ENCODE measurements at regions not wholly inside any gene's neighbourhood (a gene's known extent, or its start where the extent isn't known, plus 50 kb on each side); places are given as distances from the start of the nearest gene placed in this dataset.
"Not testable (repeated sequence)": the region's sequence is repeated elsewhere in the genome, so short reads cannot be mapped to it uniquely, and the experiment has no call there.

GRCh38 chrX:44747969-44748368 is 95.9 kb upstream of the DUSP21 start:
- DNase-seq (ENCODE audit: low read depth), result no peak
- H3K4me3 ChIP-seq (ENCODE audit: low read depth, low read length), result no peak overlapping the region
- TF ChIP-seq CTCF (IDR thresholded peaks at IDR 0.05; ENCODE audit: low read depth, low read length, missing control alignments), result no peak

GRCh38 chrX:44747317-44747716 is 96.5 kb upstream of the DUSP21 start:
- DNase-seq (ENCODE audit: low read depth), result no peak

GRCh38 chrX:44744799-44745198 is 99.0 kb upstream of the DUSP21 start:
- no peak for DNase-seq (ENCODE audit: low read depth)
- TF ChIP-seq CTCF (IDR thresholded peaks at IDR 0.05; ENCODE audit: low read depth, low read length, missing control alignments), result no peak
- no peak overlapping the region for H3K4me3 ChIP-seq (ENCODE audit: low read depth, low read length)

More at GRCh38 chrX:44747317-44747716, 96.5 kb upstream of the DUSP21 start:
- no peak overlapping the region for H3K4me3 ChIP-seq (ENCODE audit: low read depth, low read length)
- TF ChIP-seq CTCF (IDR thresholded peaks at IDR 0.05; ENCODE audit: low read depth, low read length, missing control alignments), result no peak

GRCh38 chrX:44742480-44743155 is 101.2 kb upstream of the DUSP21 start:
- no peak overlapping the region for H3K4me3 ChIP-seq (ENCODE audit: low read depth, low read length)
- no peak for DNase-seq (ENCODE audit: low read depth)
- no peak for TF ChIP-seq CTCF (IDR thresholded peaks at IDR 0.05; ENCODE audit: low read depth, low read length, missing control alignments)

- H3K4me3 ChIP-seq (ENCODE audit: low read depth, low read length); DNase-seq (ENCODE audit: low read depth): not testable (repeated sequence)
These were observed 102.0 kb upstream of the DUSP21 start for GRCh38 chrX:44741859-44742258.

GRCh38 chrX:44741458-44741857 is 102.4 kb upstream of the DUSP21 start:
- not testable (repeated sequence) for DNase-seq (ENCODE audit: low read depth); H3K4me3 ChIP-seq (ENCODE audit: low read depth, low read length)

- no peak for DNase-seq (ENCODE audit: low read depth)
- H3K4me3 ChIP-seq (ENCODE audit: low read depth, low read length), result no peak overlapping the region
- TF ChIP-seq CTCF (IDR thresholded peaks at IDR 0.05; ENCODE audit: low read depth, low read length, missing control alignments), result no peak
These were observed 108.3 kb upstream of the DUSP21 start for GRCh38 chrX:44735498-44735897.

- no peak for TF ChIP-seq CTCF (IDR thresholded peaks at IDR 0.05; ENCODE audit: low read depth, low read length, missing control alignments)
- DNase-seq (ENCODE audit: low read depth), result no peak
- H3K4me3 ChIP-seq (ENCODE audit: low read depth, low read length), result no peak overlapping the region
These were observed 109.9 kb upstream of the DUSP21 start for GRCh38 chrX:44733931-44734330.

Measured in GM12864 (cell line).